Activated CD4-positive, alpha-beta T cell treated with anti-CD3 and anti-CD28 coated beads, Interleukin-2, amount 10 ng/mL, durations not matched to agents 24 days and 14 days (primary cell): ENCODE measurements at regions not wholly inside any gene's neighbourhood (a gene's known extent, or its start where the extent isn't known, plus 50 kb on each side); places are given as distances from the start of the nearest gene placed in this dataset.

Experiments used
- DNase-seq: peaks from one replicate; pipeline ENCODE4 v3.0.0; 2022
- H3K27ac Mint-ChIP-seq: one replicate; pipeline ENCODE4 v1.8.0; 2022; ENCODE audit warnings: mild to moderate bottlenecking, mixed read lengths
- H3K27me3 Mint-ChIP-seq: one replicate; pipeline ENCODE4 v1.8.0; 2022; ENCODE audit warnings: mixed read lengths
- H3K36me3 Mint-ChIP-seq: one replicate; pipeline ENCODE4 v1.8.0; 2022; ENCODE audit warnings: low read depth, mild to moderate bottlenecking, mixed read lengths
- H3K4me1 Mint-ChIP-seq: one replicate; pipeline ENCODE4 v1.8.0; 2021; ENCODE audit warnings: mixed read lengths
- H3K4me3 Mint-ChIP-seq: one replicate; pipeline ENCODE4 v1.8.0; 2022; ENCODE audit warnings: mild to moderate bottlenecking, moderate library complexity, mixed read lengths
- H3K9me3 Mint-ChIP-seq: one replicate; pipeline ENCODE4 v1.8.0; 2021; ENCODE audit warnings: mixed read lengths
- intact Hi-C: fragments of 100-400 bp; cut with micrococcal nuclease; formaldehyde crosslinking; loops from one replicate; pipeline ENCODE4 v1.15.1; 2023

- Mint-ChIP-seq H3K4me3 (no peak overlapping the region), H3K36me3 (no peaks in the 10 kb centered on the region), H3K4me1 (no peaks in the 10 kb centered on the region), H3K27ac (no peak overlapping the region), H3K27me3 (no peaks in the 10 kb centered on the region), H3K9me3 (no peaks in the 10 kb centered on the region)
- intact Hi-C loops: no loop called here
- DNase-seq: no peak
Observed at GRCh38 chr9:16181539-16181938, 628.7 kb downstream of the CCDC171 start.

GRCh38 chr9:16182784-16183183 is 629.9 kb downstream of the CCDC171 start:
- no peak overlapping the region for H3K4me3 Mint-ChIP-seq
- H3K27me3 Mint-ChIP-seq: no peaks in the 10 kb centered on the region
- no peaks in the 10 kb centered on the region for H3K36me3 Mint-ChIP-seq
- H3K27ac Mint-ChIP-seq: no peak overlapping the region
- intact Hi-C loops: no loop called here
- H3K4me1 Mint-ChIP-seq: no peaks in the 10 kb centered on the region
- H3K9me3 Mint-ChIP-seq: no peaks in the 10 kb centered on the region
- DNase-seq: no peak

GRCh38 chr9:16184964-16185646 is 632.3 kb downstream of the CCDC171 start:
- H3K4me1 Mint-ChIP-seq: no peaks in the 10 kb centered on the region
- H3K36me3 Mint-ChIP-seq: no peaks in the 10 kb centered on the region
- H3K9me3 Mint-ChIP-seq: peaks cover 9% of the 10 kb centered on the region
- intact Hi-C loops: no loop called here
- H3K27me3 Mint-ChIP-seq: no peaks in the 10 kb centered on the region
- no peak overlapping the region for H3K27ac Mint-ChIP-seq
- no peak overlapping the region for H3K4me3 Mint-ChIP-seq
- no peak for DNase-seq

GRCh38 chr9:16191191-16191590 is 638.3 kb downstream of the CCDC171 start:
- H3K4me1 Mint-ChIP-seq: no peaks in the 10 kb centered on the region
- no peak overlapping the region for H3K4me3 Mint-ChIP-seq
- DNase-seq: no peak
- no peaks in the 10 kb centered on the region for H3K36me3 Mint-ChIP-seq
- H3K9me3 Mint-ChIP-seq: peaks cover 9% of the 10 kb centered on the region
- no peak overlapping the region for H3K27ac Mint-ChIP-seq
- intact Hi-C loops: no loop called here
- no peaks in the 10 kb centered on the region for H3K27me3 Mint-ChIP-seq

- Mint-ChIP-seq H3K9me3 (peaks cover 9% of the 10 kb centered on the region), H3K27ac (no peak overlapping the region), H3K4me1 (no peaks in the 10 kb centered on the region), H3K36me3 (no peaks in the 10 kb centered on the region), H3K27me3 (no peaks in the 10 kb centered on the region), H3K4me3 (no peak overlapping the region)
- peak; percentile 72 for DNase-seq
- intact Hi-C loops: no loop called here
Observed at GRCh38 chr9:16191691-16192402, 639.0 kb downstream of the CCDC171 start.

- intact Hi-C loops: no loop called here
- no peak for DNase-seq
- no peaks in the 10 kb centered on the region for H3K4me1 Mint-ChIP-seq
- H3K36me3 Mint-ChIP-seq: no peaks in the 10 kb centered on the region
- no peaks in the 10 kb centered on the region for H3K27me3 Mint-ChIP-seq
- no peak overlapping the region for H3K4me3 Mint-ChIP-seq
- H3K27ac Mint-ChIP-seq: no peak overlapping the region
- H3K9me3 Mint-ChIP-seq: peaks cover 9% of the 10 kb centered on the region
Observed at GRCh38 chr9:16192403-16193017, 639.7 kb downstream of the CCDC171 start.

- Mint-ChIP-seq H3K4me1 (no peaks in the 10 kb centered on the region), H3K36me3 (no peaks in the 10 kb centered on the region), H3K27me3 (no peaks in the 10 kb centered on the region), H3K9me3 (peaks cover 9% of the 10 kb centered on the region), H3K4me3 (no peak overlapping the region), H3K27ac (no peak overlapping the region)
- DNase-seq: no peak
- intact Hi-C loops: no loop called here
Observed at GRCh38 chr9:16193066-16193465, 640.2 kb downstream of the CCDC171 start.

- no peak for DNase-seq
- H3K9me3 Mint-ChIP-seq: no peaks in the 10 kb centered on the region
- H3K4me1 Mint-ChIP-seq: no peaks in the 10 kb centered on the region
- H3K36me3 Mint-ChIP-seq: no peaks in the 10 kb centered on the region
- intact Hi-C loops: no loop called here
- H3K4me3 Mint-ChIP-seq: no peak overlapping the region
- H3K27me3 Mint-ChIP-seq: no peaks in the 10 kb centered on the region
- H3K27ac Mint-ChIP-seq: no peak overlapping the region
Observed at GRCh38 chr9:16196206-16196605, 643.4 kb downstream of the CCDC171 start.

GRCh38 chr9:16197578-16198370 is 644.9 kb downstream of the CCDC171 start:
- no peaks in the 10 kb centered on the region for H3K9me3 Mint-ChIP-seq
- no peak overlapping the region for H3K4me3 Mint-ChIP-seq
- H3K4me1 Mint-ChIP-seq: no peaks in the 10 kb centered on the region
- DNase-seq: no peak
- H3K27me3 Mint-ChIP-seq: no peaks in the 10 kb centered on the region
- intact Hi-C loops: no loop called here
- H3K36me3 Mint-ChIP-seq: no peaks in the 10 kb centered on the region
- no peak overlapping the region for H3K27ac Mint-ChIP-seq

- no peak overlapping the region for H3K4me3 Mint-ChIP-seq
- H3K36me3 Mint-ChIP-seq: no peaks in the 10 kb centered on the region
- H3K27me3 Mint-ChIP-seq: no peaks in the 10 kb centered on the region
- H3K27ac Mint-ChIP-seq: no peak overlapping the region
- H3K4me1 Mint-ChIP-seq: no peaks in the 10 kb centered on the region
- H3K9me3 Mint-ChIP-seq: no peaks in the 10 kb centered on the region
- no peak for DNase-seq
- intact Hi-C loops: no loop called here
Observed at GRCh38 chr9:16198996-16199395, 646.2 kb downstream of the CCDC171 start.

- no peak for DNase-seq
- intact Hi-C loops: no loop called here
- Mint-ChIP-seq H3K27ac (no peak overlapping the region), H3K27me3 (no peaks in the 10 kb centered on the region), H3K9me3 (peaks cover 4% of the 10 kb centered on the region), H3K36me3 (no peaks in the 10 kb centered on the region), H3K4me1 (peaks cover 4% of the 10 kb centered on the region), H3K4me3 (no peak overlapping the region)
Observed at GRCh38 chr9:16202221-16202620, 649.4 kb downstream of the CCDC171 start.

GRCh38 chr9:16202914-16203728 is 650.3 kb downstream of the CCDC171 start:
- no peak for DNase-seq
- Mint-ChIP-seq H3K27me3 (no peaks in the 10 kb centered on the region), H3K36me3 (no peaks in the 10 kb centered on the region), H3K9me3 (peaks cover 4% of the 10 kb centered on the region), H3K27ac (no peak overlapping the region), H3K4me3 (no peak overlapping the region), H3K4me1 (peaks cover 4% of the 10 kb centered on the region)
- intact Hi-C loops: no loop called here
